Fibroblast of the aortic adventitia (primary cell): ENCODE measurements at regions not wholly inside any gene's neighbourhood (a gene's known extent, or its start where the extent isn't known, plus 50 kb on each side); places are given as distances from the start of the nearest gene placed in this dataset.

Experiments used
- DNase-seq: peaks from one replicate; pipeline ENCODE4 v3.0.0-alpha.2; 2010; ENCODE audit warnings: low read depth
- H3K4me3 ChIP-seq: 2 replicates; pipeline ENCODE4 v1.5.1; 2011; ENCODE audit warnings: low read depth, mild to moderate bottlenecking, control low read depth, low read length, moderate library complexity
- CTCF ChIP-seq: IDR thresholded peaks from 2 replicates; pipeline ENCODE4 v1.5.1; 2011; ENCODE audit warnings: mild to moderate bottlenecking, low read length, control low read depth, inconsistent platforms; ENCODE audit not compliant: insufficient read depth

GRCh38 chr1:222129041-222129440 is 387.2 kb upstream of the DUSP10 start:
- DNase-seq, result no peak
- H3K4me3 ChIP-seq, result no peak overlapping the region
- TF ChIP-seq CTCF, result no peak

DNA sequence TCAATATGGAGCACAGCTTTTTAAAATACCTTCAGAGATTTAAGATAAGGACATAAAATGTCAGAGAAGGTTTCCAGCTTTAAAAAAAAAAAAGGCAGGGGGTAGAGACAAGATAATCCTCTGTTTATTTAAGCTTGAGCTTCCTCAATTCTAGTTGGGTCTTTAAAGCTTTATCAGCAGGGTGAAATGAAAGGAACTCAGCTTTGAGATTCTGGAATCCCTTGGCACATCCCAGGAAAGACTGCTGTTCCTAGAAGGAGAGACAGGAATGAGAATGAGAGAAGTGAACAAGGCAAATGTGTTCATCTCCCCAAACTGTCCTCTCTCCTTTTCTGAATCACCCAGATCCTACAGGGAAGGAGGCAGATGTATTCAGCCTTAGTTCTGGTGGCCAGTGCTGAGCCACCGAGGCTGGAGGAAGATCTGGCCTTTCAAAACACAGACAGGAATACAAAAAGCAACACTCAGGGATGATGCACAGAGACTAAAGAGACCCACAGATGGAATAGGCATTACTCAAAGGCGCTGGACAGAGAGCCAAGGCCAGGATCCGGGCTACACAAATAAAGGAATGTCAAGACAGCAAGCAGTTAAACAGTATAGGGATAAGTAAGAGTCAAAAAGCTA is 385.8 kb upstream of the DUSP10 start:
- no peak overlapping the region for H3K4me3 ChIP-seq
- no peak for TF ChIP-seq CTCF
- peak; percentile 15 for DNase-seq

DNA sequence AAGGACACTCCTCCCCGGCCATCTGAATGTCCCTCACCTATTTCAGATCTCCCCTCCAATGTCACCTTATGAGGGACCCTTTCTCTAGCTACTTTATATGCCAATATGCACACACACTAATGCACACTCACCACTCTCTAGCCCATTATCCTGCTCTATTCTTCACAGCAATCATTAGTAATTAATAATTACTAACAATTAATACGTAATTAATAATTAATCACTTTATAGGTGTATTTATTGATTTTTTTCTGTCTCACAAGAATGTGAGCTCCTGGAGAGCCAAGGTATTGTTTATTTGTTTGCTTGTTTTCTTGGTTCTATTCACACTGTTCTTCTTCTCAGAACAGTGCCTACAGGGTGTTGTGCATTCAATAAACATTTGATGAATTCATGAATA is 385.2 kb upstream of the DUSP10 start:
- H3K4me3 ChIP-seq, result no peak overlapping the region
- DNase-seq, result no peak
- no peak for TF ChIP-seq CTCF

DNA sequence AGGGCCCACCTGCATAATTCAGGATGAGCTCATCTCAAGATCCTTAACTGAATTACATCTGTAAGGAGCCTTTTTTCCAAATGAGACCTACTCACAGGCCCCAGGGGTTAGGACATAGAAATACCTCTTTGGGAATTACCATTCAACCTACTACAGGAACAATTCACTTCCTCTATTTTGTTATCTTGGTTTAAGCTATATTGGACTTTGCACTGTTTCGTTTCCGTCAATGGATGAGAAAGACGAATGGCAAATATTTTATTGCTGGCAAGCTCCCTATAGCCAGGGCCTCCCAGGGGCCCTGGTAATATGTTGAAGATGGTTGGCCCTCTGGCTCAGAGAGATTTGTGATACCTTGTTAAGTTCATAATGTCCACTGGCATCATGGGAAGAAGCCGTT is 384.2 kb upstream of the DUSP10 start:
- no peak overlapping the region for H3K4me3 ChIP-seq
- no peak for DNase-seq
- no peak for TF ChIP-seq CTCF

DNA sequence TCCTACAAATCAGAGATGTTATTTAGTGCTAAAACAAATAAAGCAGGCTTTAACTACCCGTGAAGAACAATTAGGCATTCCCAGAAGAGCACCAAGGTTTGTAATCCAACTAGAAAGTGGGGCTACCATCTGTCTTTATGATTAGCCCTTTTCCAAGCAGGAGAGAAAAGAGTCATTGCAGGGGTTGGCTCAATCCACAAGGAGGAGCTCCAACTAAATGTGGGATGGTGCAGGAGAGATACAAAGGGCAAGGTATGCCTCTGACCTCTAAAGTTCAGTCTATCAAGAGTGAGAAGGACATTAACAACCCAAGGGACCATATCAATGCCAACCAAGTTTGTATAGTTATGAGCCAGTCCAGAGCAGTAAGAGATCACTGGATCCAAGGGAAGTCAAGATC is 382.7 kb upstream of the DUSP10 start:
- H3K4me3 ChIP-seq, result no peak overlapping the region
- no peak for TF ChIP-seq CTCF
- no peak for DNase-seq

DNA sequence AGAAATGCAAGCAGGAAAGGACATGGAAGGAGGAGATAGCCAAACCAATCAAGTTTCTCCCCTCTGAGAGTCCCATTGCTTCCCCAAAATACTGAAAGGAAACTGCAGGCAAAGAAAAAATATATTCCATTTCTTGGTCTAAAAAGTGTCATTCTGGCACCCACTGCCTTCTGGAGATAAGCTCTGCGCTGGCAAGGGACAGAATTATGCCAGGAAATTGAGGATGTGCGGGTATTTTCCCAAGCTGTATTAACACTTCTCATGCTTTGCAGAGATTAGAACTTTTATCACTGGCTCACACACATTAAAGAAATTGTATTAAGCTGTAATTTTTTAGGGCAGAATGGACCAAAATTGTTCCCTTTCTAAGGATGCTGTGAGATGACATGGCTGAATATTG is 381.2 kb upstream of the DUSP10 start:
- DNase-seq, result no peak
- no peak overlapping the region for H3K4me3 ChIP-seq
- TF ChIP-seq CTCF, result no peak

GRCh38 chr1:222117809-222118208 is 375.9 kb upstream of the DUSP10 start:
- no peak for DNase-seq
- no peak overlapping the region for H3K4me3 ChIP-seq
- TF ChIP-seq CTCF, result no peak
